CD1c-positive myeloid dendritic cell (primary cell): ENCODE measurements at regions not wholly inside any gene's neighbourhood (a gene's known extent, or its start where the extent isn't known, plus 50 kb on each side); places are given as distances from the start of the nearest gene placed in this dataset.

Source experiments
- DNase-seq: peaks from one replicate; pipeline ENCODE4 v3.0.0-alpha.2; 2016; ENCODE audit errors: extremely low spot score

DNA sequence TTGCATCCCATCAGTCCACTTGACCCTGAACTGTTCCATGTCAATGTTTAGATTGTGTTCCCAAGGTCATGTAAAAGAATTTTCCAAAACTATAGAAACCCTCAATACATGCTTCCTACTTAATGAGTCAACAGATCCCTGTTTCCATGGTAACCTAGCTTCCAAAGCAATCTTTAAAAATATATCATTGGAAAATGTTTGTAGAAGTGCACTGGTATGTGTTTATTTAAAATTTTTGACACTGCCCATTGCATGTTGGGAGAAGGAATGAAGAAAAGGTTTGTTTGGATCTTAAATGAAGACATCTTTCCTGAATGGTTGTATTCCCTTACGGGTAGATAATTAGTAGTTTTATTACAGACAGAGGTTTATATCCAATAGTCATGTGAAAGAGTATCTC is 345.3 kb downstream of the GABRG1 start:
- no peak for DNase-seq

DNA sequence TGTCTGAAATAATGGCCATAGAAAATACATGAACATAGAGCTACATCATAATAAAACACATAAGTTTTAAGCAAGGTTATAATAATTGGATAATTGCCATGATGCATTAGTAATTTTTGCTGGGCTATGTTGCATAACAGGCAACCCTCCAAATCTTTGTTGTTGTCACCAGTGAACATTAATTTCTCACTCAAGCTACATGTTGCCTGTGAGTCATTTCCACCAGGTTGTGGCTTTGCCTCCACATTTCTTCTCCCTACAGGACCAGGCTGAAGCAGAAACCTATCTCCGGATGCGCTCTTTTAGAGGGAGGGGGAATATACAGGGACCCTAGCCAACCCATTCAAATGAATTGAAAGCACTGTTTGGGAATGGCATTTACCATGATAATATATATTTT is 347.7 kb downstream of the GABRG1 start:
- DNase-seq = no peak

DNA sequence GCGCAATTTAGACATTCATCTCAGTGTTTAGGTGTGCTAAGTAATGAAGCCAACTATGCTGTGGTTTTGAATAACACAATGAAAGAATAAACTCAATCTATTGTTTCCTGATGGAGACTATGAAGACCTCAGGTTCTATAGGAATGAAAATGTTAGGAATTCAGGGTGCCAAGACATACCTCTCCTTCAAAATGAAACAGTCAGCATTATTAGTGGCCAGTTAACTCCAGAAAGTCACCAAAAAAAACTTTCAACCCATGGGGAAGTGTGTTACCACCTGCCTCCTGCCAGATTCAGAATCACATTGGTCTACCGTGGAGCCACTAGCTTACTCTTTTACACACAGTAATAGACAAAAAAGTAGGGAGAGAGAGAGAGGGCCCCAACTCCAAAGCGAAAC is 352.9 kb downstream of the GABRG1 start:
- no peak for DNase-seq

DNA sequence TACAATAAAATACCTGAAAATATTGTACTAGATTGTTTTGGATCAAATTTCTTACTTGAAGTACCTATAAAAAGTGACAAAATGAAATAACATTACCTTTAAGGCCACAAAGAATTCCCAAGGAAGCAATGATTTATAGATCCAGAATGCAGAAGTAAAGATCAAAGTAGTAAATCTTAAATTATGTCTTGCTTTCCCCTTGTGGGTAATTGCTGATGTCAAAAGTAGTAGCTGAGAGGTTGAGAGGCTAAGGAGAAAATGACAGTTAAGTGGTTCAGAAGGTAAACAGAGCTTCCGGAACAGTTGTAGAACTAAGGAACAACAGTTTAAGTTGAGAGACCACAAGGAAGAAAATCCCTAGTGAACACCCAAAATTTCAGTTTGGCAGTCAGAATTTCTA is 358.3 kb downstream of the GABRG1 start:
- DNase-seq = no peak

DNA sequence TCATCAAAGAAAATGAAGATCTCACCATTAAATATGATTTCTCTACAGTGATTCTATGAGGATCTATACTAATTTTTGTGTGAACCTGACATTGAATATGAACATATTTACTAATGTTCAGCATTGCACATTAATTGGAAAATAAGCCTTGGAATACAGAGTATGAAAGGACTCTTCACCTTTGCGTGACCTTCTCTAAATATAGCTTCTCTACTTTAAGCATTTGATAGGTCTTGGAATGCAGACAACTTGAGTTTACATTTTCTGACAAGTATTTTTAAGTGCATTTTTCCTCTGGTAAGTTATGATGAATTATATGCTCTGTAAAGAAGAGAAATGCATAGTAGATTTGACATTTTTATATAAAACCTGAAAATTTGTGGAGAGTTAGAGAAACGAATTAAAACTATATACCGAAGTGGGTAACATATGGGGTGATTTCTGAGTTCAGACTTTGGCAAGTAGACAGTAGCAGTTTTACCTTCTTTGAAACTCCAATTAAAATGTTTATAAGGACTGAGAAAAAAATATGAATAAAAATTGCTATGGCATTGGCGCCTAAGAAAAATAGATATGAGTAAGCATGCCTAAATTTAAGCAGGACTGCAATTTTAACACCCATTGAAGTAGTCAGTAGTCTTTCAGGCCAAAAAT is 371.9 kb downstream of the GABRG1 start:
- no peak for DNase-seq

DNA sequence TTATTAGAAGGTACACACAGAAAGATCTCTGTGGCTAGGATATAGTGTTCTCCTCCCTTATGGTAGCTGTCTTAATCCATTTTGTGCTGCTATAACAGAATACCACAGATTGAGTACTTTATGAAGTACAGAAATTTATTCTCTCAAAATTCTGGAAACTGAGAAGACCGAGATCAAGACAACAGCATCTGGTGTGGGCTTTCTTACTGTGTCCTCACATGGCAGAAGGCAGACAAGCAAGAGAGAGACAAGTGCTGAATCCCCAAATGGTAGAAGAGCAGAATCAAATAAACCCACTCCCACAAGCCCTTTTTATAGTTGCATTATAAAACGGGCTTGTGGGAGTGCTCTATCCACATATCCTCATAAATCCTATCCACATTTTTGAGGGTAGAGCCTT is 373.1 kb downstream of the GABRG1 start:
- DNase-seq = no peak

DNA sequence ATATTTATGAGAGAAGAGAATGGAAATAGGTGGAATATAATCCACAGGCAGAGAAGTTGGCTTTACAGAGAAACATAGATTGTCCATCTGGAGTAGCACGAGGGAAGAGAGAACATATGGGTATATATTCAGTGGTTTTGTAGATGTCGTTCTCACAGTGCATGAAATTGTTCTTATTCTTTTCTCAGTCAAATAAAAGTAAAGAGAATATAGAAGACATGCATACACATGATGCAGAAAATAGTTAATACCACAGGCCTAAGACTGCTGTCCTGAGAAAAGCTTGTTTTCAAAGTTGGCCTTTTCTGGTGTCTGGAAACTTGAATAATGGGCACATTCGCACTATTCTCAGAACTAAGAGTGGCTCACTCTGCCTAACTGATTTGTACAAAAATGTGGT is 378.1 kb downstream of the GABRG1 start:
- no peak for DNase-seq

DNA sequence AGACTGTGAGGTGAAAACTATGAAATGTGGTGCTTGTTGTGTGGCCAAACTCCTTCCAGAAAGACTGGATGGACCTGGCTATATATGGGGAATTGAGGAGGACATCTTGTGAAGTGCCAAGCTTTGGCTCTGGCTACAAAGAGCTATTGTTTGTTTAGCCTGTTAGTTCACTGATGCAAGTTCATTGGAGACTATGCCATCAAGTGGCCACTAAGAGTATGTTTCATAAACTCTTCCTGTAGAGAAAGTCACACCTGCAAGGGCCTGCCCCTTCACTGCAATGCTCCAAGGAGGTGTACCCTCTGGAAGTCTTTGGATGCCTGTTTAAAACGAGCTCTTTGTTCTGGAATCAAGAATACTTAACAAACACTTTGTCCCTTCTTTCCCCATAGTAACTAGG is 382.0 kb downstream of the GABRG1 start:
- DNase-seq = no peak

DNA sequence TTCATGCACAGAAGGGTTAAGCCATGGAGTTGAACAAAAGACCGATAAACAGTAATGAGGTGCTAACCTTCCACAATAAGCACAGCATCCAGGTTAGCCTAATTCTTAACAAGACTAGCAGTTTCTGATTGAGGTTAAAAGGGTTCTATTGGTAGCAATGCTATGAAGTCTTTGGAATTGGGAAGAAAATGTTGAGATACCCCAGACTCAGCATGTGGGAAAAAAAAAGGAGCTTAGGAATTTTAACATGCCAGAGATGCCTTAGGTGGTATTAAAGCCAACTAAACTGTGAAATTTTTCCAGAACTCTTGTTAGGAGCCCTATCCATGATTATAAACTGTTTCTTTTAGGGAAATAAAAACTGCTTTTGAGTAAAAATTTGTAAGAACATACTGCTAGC is 391.7 kb downstream of the GABRG1 start:
- no peak for DNase-seq

DNA sequence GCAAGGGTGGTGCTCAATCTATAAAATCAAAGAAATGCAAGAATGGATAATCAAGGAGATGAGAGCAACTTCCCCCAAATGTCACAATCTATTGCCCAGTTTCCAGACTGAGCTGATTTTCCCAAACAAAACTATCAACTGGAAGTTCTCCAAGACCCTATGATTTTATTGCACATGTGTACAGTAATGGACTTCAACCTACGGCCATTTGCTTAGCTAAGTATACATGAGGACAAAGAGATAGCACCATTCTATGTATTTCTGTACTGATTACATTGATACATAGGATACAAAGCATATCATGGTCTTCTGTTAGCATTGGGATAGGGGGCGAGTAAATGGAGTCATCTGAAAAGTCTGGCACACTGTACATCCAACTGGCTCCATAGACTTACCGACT is 407.8 kb downstream of the GABRG1 start:
- DNase-seq = no peak

DNA sequence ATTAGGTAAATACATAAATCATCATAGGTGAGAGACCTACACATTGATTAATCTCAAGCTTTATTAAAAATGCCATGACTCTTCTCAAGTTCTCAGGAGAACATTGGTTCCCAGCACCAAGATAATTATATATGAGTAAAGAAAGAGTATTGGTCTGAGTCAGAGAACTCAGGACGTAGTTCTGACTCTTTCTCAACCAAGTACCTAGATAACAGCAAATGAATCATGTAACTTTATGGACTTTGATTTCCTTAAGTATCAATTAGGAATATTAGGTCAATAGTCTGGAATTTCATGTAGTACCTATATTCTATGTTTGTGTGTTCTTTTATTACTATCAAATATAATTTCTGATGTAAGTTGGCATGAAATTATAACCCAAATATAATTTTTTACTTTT is 409.9 kb downstream of the GABRG1 start:
- no peak for DNase-seq

DNA sequence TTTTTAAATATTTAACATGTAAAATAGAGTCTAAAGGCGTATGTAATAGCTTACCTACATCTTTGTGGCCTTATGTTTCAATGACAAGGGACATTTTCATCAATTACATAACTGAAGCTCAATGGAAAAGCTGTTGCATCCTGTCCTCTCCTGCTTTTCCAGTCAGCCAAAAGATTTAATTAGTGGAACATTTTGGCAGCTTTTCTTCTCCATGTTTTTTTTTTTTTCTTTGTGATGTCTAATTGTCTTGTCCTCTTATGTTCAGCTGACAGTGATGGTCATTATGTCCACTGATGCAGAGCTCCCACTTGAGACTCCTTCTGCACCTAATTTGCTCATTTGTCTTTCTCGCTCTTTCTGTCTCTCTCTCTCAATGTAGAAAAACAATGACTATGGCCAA is 422.2 kb downstream of the GABRG1 start:
- DNase-seq = no peak

DNA sequence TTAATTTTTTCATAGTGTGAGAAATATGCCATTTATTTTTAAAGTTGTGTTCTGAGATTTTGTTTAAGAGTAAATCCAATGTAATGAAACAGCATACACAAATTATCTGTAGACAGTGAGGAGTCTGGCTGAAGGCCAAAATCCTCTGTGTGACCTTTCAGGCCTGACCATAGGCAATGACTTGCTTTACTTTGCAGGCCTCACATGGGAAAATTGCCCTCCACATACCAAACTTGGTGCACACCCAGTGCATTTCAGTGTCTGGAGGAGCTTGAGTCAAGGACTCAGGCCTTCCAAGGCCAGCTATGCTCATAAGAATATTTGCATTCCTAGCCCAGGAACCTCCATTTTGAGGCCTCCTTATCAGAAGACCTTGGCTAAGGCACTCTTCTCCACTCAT is 430.1 kb downstream of the GABRG1 start:
- no peak for DNase-seq

DNA sequence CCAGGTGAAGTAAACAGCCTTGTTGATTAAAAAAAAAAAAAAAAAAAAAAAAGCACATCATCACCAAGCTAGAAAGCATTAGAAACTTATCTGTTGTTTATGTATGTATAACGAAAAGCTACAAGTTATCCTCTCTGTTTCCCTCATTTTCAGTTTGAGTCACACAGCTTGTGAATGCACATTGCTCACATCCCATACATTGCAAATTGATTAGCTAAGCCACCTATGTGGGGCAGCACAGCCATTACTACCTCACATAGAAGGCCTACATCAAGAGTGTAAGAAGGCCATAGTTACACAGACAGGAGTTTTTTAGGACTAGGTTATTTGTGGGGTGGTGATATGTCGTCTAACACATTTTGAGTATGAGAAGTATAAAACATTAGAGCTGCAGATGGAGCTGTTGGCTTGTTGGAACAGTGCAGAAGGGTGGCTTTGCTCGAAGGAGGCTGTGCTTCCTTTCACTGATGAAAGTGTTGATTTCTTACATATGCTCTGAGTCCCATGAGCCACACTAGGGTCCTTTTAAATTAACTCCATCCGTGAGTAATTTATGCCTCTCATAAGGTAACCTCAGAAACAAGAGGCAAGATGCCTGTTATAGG is 431.6 kb downstream of the GABRG1 start:
- no peak for DNase-seq

DNA sequence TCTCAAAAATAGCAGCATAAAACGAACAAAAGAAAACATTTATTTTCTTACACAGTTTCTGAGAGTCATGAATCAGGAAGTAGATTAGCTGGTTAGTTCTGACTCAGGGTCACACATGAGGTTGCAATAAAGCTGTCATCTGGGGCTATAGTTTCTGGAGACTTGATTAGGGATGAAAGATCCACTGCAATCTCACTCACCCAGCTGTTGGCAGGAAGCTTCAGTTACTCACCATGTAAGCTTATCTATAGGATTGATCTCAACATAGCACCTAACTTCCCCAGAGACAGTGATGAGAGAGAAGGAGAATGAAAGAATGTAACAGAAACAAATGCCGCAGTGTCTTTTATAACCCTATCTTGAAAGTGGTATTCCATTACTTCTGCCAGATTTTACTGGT is 435.5 kb downstream of the GABRG1 start:
- DNase-seq = no peak

DNA sequence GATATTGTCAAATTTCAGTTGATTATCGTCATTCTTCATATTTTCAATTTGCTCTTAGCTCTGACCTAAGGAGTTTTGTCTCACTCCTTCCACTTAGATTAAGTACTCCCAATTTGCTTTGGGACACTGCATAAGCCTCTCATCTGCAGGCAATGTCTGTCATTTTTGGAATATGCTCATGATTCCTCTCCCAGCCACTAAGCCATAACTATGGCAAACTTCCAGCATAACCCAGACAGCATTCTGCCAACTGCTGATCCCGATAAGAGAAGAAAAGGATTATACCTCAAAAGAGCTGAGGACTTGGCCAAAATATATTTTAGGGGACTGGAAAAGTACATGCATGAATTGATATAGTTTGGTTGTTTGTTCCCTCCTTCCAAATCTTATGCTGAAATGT is 444.4 kb downstream of the GABRG1 start:
- no peak for DNase-seq

DNA sequence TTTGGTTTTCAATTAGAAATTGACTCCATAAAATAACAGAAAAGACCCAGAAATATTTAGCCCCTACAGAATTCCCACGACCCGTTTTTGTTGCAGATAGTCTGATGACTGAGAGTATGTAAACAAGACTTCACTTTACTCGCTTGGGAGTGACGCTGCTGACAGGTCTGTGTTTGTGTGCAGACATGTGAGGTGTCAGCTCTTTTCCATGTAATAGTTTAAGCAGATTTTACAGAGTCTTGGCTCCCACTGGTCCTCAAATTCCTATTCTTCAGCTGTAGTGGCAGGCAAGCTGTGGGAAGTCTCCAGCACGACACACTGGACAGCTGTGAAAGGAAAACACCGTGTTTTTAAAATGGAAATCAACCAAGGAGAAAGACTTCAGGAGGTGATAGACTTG is 455.7 kb downstream of the GABRG1 start:
- no peak for DNase-seq

DNA sequence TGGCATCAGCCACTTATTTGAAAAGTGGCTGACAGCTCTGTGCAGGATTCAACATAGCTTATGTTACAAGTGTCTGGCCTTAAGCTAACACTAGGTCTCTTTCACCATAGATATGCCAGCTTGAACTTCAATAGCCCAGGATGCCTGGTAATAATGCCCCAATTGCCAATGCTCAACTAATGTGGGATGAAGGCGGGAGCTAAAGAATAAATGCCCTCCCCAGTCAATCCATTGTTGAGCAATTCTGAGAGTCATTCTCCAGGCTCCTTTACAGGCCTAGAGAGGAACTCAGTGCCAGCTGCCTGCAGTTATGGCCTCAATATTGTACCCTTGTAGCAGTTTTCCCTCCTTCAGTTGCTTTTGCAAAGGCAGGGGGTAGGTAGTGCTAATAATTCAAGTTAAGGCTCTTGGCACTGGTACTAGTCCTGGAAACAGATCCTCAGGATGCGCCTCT is 460.2 kb downstream of the GABRG1 start:
- DNase-seq = no peak

DNA sequence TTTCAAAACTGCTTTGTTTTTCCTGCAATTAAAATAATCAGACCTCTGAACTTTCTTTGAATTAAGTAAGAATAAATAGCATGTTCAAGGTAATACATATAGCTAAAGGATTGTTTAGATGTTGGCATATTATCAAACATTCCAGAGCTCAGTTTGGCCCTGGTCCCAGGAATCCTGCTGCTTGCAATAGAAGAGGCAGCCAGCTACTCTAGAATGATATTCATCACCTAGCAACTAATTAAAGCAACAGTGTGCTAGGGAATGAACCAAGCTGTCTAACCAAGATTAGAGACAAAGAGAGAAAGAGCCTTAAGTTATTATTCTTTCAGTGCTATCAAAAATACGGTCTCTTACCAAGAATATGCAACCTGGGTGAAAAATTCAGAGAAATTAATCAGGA is 460.9 kb downstream of the GABRG1 start:
- DNase-seq = no peak

DNA sequence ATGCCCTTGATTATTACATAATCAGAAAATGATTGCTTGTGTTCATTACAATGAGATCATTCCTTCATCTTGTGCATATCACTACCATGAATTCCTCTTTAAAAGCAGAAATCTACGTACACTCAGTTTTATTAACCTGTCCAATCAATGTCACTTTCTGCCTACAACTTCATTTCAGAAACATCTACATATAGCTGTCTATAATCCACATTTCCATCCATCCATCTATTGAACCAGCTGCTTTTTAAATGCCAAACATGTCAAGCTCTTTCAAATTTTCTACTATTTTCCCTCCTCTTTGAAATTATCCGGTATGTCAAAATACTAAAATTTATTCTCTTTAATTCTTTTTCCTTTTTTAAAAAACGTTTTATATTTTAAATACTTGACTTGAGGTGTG is 462.0 kb downstream of the GABRG1 start:
- DNase-seq = no peak

DNA sequence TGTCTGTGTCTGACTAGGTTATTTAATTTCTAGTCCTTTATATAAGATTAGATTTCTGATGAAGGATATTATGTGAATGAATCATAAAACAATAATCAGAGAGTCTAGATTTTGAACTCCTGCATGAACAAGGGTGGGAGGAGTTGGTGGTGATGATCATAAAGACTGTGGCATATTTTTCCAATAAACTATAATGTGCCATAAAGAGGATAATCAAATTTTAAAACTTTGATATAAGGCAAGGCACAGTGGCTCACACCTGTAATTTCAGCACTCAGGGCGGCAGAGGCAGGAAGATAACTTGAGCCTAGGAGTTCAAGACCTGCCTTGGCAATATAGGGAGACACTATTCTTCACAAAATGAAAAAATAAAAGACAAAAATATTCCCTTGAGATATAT is 473.3 kb downstream of the GABRG1 start:
- DNase-seq = no peak

DNA sequence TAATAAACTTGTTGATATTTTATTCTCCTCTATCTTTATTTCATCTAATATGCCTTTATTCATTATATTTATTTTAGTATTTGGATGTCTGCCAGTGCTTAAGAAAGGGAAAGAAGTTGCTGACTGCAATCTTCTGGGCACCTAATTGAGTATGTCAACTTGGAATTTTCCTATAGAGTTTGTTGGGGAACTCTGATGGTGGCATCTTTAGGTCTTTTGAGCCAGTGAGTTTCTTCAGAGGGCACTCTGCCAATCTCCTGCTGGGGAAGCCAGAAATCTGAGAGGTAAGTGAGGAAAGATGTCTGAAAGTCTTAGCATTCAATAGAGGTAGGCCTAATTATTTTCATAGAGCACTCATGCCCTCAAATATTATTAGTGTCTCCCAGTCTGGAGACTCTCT is 475.0 kb downstream of the GABRG1 start:
- DNase-seq = no peak

DNA sequence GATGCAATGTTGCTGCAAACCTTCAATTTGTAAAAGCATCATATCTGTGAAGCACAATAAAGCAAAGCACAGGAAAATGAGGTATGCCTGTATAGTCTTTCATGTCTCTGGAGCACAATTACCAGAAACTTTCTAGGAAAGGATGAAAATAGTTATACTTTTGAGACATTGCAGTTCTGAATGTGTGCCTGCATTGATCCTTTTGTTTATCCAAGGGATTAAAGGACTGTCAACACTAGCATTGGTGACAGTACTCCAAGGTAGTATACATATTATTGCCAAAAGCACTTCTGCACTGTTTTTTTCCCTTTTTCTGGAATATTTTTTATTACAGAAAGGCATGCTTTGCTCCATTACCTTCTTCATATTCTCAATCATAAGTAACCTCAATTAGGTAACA is 476.0 kb downstream of the GABRG1 start:
- no peak for DNase-seq
